ENCODE measurements at regions not wholly inside any gene's neighbourhood (a gene's known extent, or its start where the extent isn't known, plus 50 kb on each side); places are given as distances from the start of the nearest gene placed in this dataset.
A peak's percentile ranks its signal among the peaks of the same experiment; 100 is the strongest.

DNA sequence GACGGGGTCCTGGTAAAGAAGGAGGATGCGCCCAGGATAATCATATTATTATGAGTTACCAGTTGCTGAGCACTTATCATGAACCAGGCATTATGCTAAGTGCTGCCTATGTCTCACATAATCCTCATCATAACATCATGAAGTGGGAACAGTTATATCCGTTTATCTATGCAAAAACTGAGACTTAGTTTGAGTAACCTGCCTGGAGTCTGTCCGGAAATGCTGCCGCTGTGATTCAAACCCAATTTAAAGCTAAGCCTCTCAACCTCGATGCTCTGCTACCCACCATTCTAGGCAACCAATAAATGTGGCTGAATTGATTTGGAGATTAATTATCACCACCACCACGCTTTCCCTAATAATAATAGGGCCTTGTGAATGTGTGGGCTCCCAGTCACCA is 111.5 kb upstream of the CLMP start:
- H3K9ac ChIP-seq (ENCODE audit: low read depth in 1 of 2, low read length in 2 of 2) = no peak overlapping the region
- H3K4me1 ChIP-seq (ENCODE audit: control insufficient read depth in 1 of 2, insufficient read depth in 2 of 2, low read length in 2 of 2) = peaks cover 6 to 11% of the 10 kb centered on the region in 2 donors
- no peak overlapping the region for H3K4me3 ChIP-seq (ENCODE audit: low read depth in 1 of 2, low read length in 2 of 2)
- H3K27ac ChIP-seq (ENCODE audit: low read depth, low read length) = no peak overlapping the region
- no peaks in the 10 kb centered on the region for H3K36me3 ChIP-seq (ENCODE audit: control insufficient read depth in 1 of 2, insufficient read depth in 2 of 2, low read length in 2 of 2)
- H3K9me3 ChIP-seq (ENCODE audit: control insufficient read depth in 1 of 2, low read length in 2 of 2) = no peaks in the 10 kb centered on the region
- H3K27me3 ChIP-seq (ENCODE audit: control insufficient read depth in 1 of 2, insufficient read depth in 2 of 2, low read length in 2 of 2) = peaks cover 0 to 8% of the 10 kb centered on the region in 2 donors

DNA sequence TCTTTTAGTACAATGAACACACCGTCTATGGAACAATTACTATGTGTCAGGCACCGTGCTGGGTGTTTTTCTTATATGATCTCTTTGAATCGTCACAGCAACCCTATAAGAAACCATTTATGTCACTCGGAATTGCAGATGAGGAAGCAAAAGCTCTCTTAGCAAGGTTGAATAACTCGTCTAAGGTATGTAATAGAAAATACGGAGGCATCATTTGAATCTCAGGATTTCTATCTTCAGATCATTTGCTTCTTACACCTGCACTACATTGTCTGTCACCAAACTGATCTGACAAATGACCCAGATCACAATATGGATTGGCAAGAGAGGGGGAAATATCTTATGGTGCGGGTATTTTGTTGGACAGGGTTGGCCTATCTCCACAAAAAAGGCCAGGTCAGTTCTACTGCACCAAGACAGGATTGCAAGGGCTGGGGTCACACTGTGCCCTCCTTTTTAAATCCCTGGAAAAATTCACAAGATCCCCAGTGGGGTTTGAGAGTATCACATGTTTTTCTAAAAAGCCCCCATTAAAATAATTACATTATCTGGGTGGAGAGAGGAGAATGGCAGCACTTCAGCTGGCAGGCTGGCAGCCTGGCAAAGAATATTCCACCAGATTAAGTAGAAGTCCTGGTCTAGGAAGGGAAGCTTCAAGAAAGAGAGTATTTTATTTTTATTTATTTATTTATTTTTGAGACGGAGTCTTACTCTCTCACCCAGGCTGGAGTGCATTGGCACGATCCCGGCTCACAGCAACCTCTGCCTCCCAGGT is 110.7 kb upstream of the CLMP start:
- Histone ChIP-seq H3K9me3 (ENCODE audit: control insufficient read depth in 1 of 2, low read length in 2 of 2) (no peaks in the 10 kb centered on the region), H3K27ac (ENCODE audit: low read depth, low read length) (no peak overlapping the region), H3K27me3 (ENCODE audit: control insufficient read depth in 1 of 2, insufficient read depth in 2 of 2, low read length in 2 of 2) (peaks cover 0 to 8% of the 10 kb centered on the region in 2 donors), H3K36me3 (ENCODE audit: control insufficient read depth in 1 of 2, insufficient read depth in 2 of 2, low read length in 2 of 2) (no peaks in the 10 kb centered on the region), H3K9ac (ENCODE audit: low read depth in 1 of 2, low read length in 2 of 2) (no peak overlapping the region), H3K4me3 (ENCODE audit: low read depth in 1 of 2, low read length in 2 of 2) (no peak overlapping the region), H3K4me1 (ENCODE audit: control insufficient read depth in 1 of 2, insufficient read depth in 2 of 2, low read length in 2 of 2) (peaks cover 12 to 15% of the 10 kb centered on the region in 2 donors)

GRCh38 chr11:123304828-123305466 is 109.9 kb upstream of the CLMP start:
- Histone ChIP-seq H3K9ac (ENCODE audit: low read depth in 1 of 2, low read length in 2 of 2) (no peak overlapping the region), H3K4me3 (ENCODE audit: low read depth in 1 of 2, low read length in 2 of 2) (no peak overlapping the region), H3K27me3 (ENCODE audit: control insufficient read depth in 1 of 2, insufficient read depth in 2 of 2, low read length in 2 of 2) (peaks cover 0 to 8% of the 10 kb centered on the region in 2 donors), H3K4me1 (ENCODE audit: control insufficient read depth in 1 of 2, insufficient read depth in 2 of 2, low read length in 2 of 2) (peaks cover 12 to 15% of the 10 kb centered on the region in 2 donors), H3K27ac (ENCODE audit: low read depth, low read length) (no peak overlapping the region), H3K9me3 (ENCODE audit: control insufficient read depth in 1 of 2, low read length in 2 of 2) (no peaks in the 10 kb centered on the region), H3K36me3 (ENCODE audit: control insufficient read depth in 1 of 2, insufficient read depth in 2 of 2, low read length in 2 of 2) (no peaks in the 10 kb centered on the region)

- peaks cover 0 to 8% of the 10 kb centered on the region in 2 donors for H3K27me3 ChIP-seq (ENCODE audit: control insufficient read depth in 1 of 2, insufficient read depth in 2 of 2, low read length in 2 of 2)
- H3K36me3 ChIP-seq (ENCODE audit: control insufficient read depth in 1 of 2, insufficient read depth in 2 of 2, low read length in 2 of 2) = no peaks in the 10 kb centered on the region
- no peak overlapping the region for H3K9ac ChIP-seq (ENCODE audit: low read depth in 1 of 2, low read length in 2 of 2)
- no peak overlapping the region for H3K27ac ChIP-seq (ENCODE audit: low read depth, low read length)
- peaks cover 12 to 15% of the 10 kb centered on the region in 2 donors for H3K4me1 ChIP-seq (ENCODE audit: control insufficient read depth in 1 of 2, insufficient read depth in 2 of 2, low read length in 2 of 2)
- H3K4me3 ChIP-seq (ENCODE audit: low read depth in 1 of 2, low read length in 2 of 2) = no peak overlapping the region
- H3K9me3 ChIP-seq (ENCODE audit: control insufficient read depth in 1 of 2, low read length in 2 of 2) = no peaks in the 10 kb centered on the region
Observed at GRCh38 chr11:123303924-123304323, 108.9 kb upstream of the CLMP start.

- no peak overlapping the region for H3K4me3 ChIP-seq (ENCODE audit: low read depth in 1 of 2, low read length in 2 of 2)
- H3K4me1 ChIP-seq (ENCODE audit: control insufficient read depth in 1 of 2, insufficient read depth in 2 of 2, low read length in 2 of 2) = peaks cover 9 to 12% of the 10 kb centered on the region in 2 donors
- H3K27ac ChIP-seq (ENCODE audit: low read depth, low read length) = no peak overlapping the region
- no peak overlapping the region for H3K9ac ChIP-seq (ENCODE audit: low read depth in 1 of 2, low read length in 2 of 2)
- no peaks in the 10 kb centered on the region for H3K36me3 ChIP-seq (ENCODE audit: control insufficient read depth in 1 of 2, insufficient read depth in 2 of 2, low read length in 2 of 2)
- peaks cover 0 to 8% of the 10 kb centered on the region in 2 donors for H3K27me3 ChIP-seq (ENCODE audit: control insufficient read depth in 1 of 2, insufficient read depth in 2 of 2, low read length in 2 of 2)
- H3K9me3 ChIP-seq (ENCODE audit: control insufficient read depth in 1 of 2, low read length in 2 of 2) = no peaks in the 10 kb centered on the region
Observed at GRCh38 chr11:123302751-123303195, 107.7 kb upstream of the CLMP start.

GRCh38 chr11:123301696-123302400 is 106.8 kb upstream of the CLMP start:
- Histone ChIP-seq H3K36me3 (ENCODE audit: control insufficient read depth in 1 of 2, insufficient read depth in 2 of 2, low read length in 2 of 2) (no peaks in the 10 kb centered on the region), H3K4me3 (ENCODE audit: low read depth in 1 of 2, low read length in 2 of 2) (peak overlapping the region; percentile 37 to 59), H3K27ac (ENCODE audit: low read depth, low read length) (no peak overlapping the region), H3K4me1 (ENCODE audit: control insufficient read depth in 1 of 2, insufficient read depth in 2 of 2, low read length in 2 of 2) (peaks cover 9 to 12% of the 10 kb centered on the region in 2 donors), H3K9ac (ENCODE audit: low read depth in 1 of 2, low read length in 2 of 2) (peak overlapping the region in 1 of 2 donors; percentile 44), H3K9me3 (ENCODE audit: control insufficient read depth in 1 of 2, low read length in 2 of 2) (no peaks in the 10 kb centered on the region), H3K27me3 (ENCODE audit: control insufficient read depth in 1 of 2, insufficient read depth in 2 of 2, low read length in 2 of 2) (peaks cover 0 to 8% of the 10 kb centered on the region in 2 donors)

GRCh38 chr11:123301013-123301591 is 106.1 kb upstream of the CLMP start:
- H3K9me3 ChIP-seq (ENCODE audit: control insufficient read depth in 1 of 2, low read length in 2 of 2) = no peaks in the 10 kb centered on the region
- peaks cover 0 to 8% of the 10 kb centered on the region in 2 donors for H3K27me3 ChIP-seq (ENCODE audit: control insufficient read depth in 1 of 2, insufficient read depth in 2 of 2, low read length in 2 of 2)
- no peak overlapping the region for H3K27ac ChIP-seq (ENCODE audit: low read depth, low read length)
- peaks cover 9 to 12% of the 10 kb centered on the region in 2 donors for H3K4me1 ChIP-seq (ENCODE audit: control insufficient read depth in 1 of 2, insufficient read depth in 2 of 2, low read length in 2 of 2)
- H3K4me3 ChIP-seq (ENCODE audit: low read depth in 1 of 2, low read length in 2 of 2) = peak overlapping the region; percentile 37 to 59
- no peak overlapping the region for H3K9ac ChIP-seq (ENCODE audit: low read depth in 1 of 2, low read length in 2 of 2)
- no peaks in the 10 kb centered on the region for H3K36me3 ChIP-seq (ENCODE audit: control insufficient read depth in 1 of 2, insufficient read depth in 2 of 2, low read length in 2 of 2)

GRCh38 chr11:123299721-123300120 is 104.7 kb upstream of the CLMP start:
- H3K4me1 ChIP-seq (ENCODE audit: control insufficient read depth in 1 of 2, insufficient read depth in 2 of 2, low read length in 2 of 2) = peaks cover 9 to 12% of the 10 kb centered on the region in 2 donors
- H3K27me3 ChIP-seq (ENCODE audit: control insufficient read depth in 1 of 2, insufficient read depth in 2 of 2, low read length in 2 of 2) = peaks cover 0 to 8% of the 10 kb centered on the region in 2 donors
- H3K9me3 ChIP-seq (ENCODE audit: control insufficient read depth in 1 of 2, low read length in 2 of 2) = no peaks in the 10 kb centered on the region
- H3K4me3 ChIP-seq (ENCODE audit: low read depth in 1 of 2, low read length in 2 of 2) = no peak overlapping the region
- H3K27ac ChIP-seq (ENCODE audit: low read depth, low read length) = no peak overlapping the region
- no peaks in the 10 kb centered on the region for H3K36me3 ChIP-seq (ENCODE audit: control insufficient read depth in 1 of 2, insufficient read depth in 2 of 2, low read length in 2 of 2)
- no peak overlapping the region for H3K9ac ChIP-seq (ENCODE audit: low read depth in 1 of 2, low read length in 2 of 2)

DNA sequence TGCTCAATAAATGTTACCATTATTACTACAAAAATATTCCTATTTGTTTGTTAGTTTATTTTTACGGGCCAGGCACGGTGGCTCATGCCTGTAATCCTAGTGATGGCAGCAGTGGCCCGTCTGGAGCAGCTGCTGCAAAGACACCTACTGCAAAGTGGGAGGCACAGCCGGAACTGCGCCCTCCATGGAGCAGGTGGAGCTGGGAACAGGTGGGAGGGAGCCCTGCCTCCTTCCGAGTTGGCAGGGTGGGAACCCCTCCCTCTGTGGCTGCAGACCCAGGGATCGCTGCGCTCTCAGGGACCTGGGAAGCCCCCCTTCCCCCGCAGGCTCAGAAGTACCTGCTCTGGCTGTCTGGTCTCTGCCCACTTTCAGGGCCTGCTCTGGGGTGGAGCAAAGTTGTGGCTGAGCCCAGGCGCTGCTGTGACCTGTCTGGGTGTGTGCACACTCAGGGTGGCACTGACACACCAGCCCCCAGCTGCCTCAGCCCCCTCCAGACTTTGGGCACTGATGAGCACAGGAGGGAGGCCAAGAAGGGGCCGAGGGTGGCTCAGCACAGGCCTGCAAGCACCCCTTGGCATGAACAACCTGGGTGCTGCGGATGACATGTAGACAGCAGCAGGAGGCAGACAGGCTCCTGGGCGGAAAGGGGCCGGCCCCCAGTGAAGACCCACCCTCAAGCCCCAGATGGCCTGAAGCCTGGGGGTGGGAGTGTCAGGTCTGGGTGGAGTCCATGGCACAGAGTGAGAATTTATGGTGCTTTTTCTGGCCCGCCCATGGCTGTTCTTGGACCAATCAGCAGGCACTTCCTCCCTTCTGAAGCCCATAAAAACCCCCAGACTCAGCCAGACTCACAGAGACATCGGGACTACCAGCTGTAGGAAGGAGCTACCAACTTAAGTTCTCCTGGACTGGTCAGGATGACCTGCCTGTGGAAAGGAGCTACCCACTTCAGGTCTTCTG is 103.7 kb upstream of the CLMP start:
- H3K9ac ChIP-seq (ENCODE audit: low read depth in 1 of 2, low read length in 2 of 2) = no peak overlapping the region

More for the DNA sequence above, 103.7 kb upstream of the CLMP start:
- H3K27me3 ChIP-seq (ENCODE audit: control insufficient read depth in 1 of 2, insufficient read depth in 2 of 2, low read length in 2 of 2) = peaks cover 0 to 8% of the 10 kb centered on the region in 2 donors
- no peak overlapping the region for H3K4me3 ChIP-seq (ENCODE audit: low read depth in 1 of 2, low read length in 2 of 2)
- H3K4me1 ChIP-seq (ENCODE audit: control insufficient read depth in 1 of 2, insufficient read depth in 2 of 2, low read length in 2 of 2) = peaks cover 9 to 12% of the 10 kb centered on the region in 2 donors
- no peaks in the 10 kb centered on the region for H3K9me3 ChIP-seq (ENCODE audit: control insufficient read depth in 1 of 2, low read length in 2 of 2)
- H3K36me3 ChIP-seq (ENCODE audit: control insufficient read depth in 1 of 2, insufficient read depth in 2 of 2, low read length in 2 of 2) = no peaks in the 10 kb centered on the region
- H3K27ac ChIP-seq (ENCODE audit: low read depth, low read length) = no peak overlapping the region

Measured in duodenal mucosa (tissue), 2 donors.